Suprapubic skin (tissue), 4 donors: ENCODE measurements at regions not wholly inside any gene's neighbourhood (a gene's known extent, or its start where the extent isn't known, plus 50 kb on each side); places are given as distances from the start of the nearest gene placed in this dataset.

Experiments used
- DNase-seq, 2 donors: peaks; one replicate each; pipeline ENCODE4 v3.0.0-alpha.2; 2019; ENCODE audit warnings: low spot score in 2 of 2
- H3K27ac ChIP-seq: fragments of 200-600 bp; sonication (generic); one replicate; pipeline ENCODE4 v1.5.1; 2019
- H3K27me3 ChIP-seq: fragments of 200-600 bp; sonication (generic); one replicate; pipeline ENCODE4 v1.5.1; 2019
- H3K36me3 ChIP-seq: fragments of 200-600 bp; sonication (generic); one replicate; pipeline ENCODE4 v1.5.1; 2019
- H3K4me1 ChIP-seq: fragments of 200-600 bp; sonication (generic); one replicate; pipeline ENCODE4 v1.5.1; 2019
- H3K4me3 ChIP-seq: fragments of 200-600 bp; sonication (generic); one replicate; pipeline ENCODE4 v1.5.1; 2019; ENCODE audit warnings: mild to moderate bottlenecking
- H3K9me3 ChIP-seq: fragments of 200-600 bp; sonication (generic); one replicate; pipeline ENCODE4 v1.5.1; 2019
- CTCF ChIP-seq, 2 donors: fragments of 200-600 bp in 1 of 2; fragments of 450-650 bp in 1 of 2; sonication (generic) in 1 of 2; IDR thresholded peaks; one replicate each; pipeline ENCODE4 v1.5.1; 2016 to 2019; ENCODE audit warnings: antibody characterized with exemption in 2 of 2, mild to moderate bottlenecking in 1 of 2, moderate library complexity in 1 of 2
- EP300 ChIP-seq: sonication (generic); formaldehyde crosslinking; IDR thresholded peaks from one replicate; pipeline ENCODE4 v1.6.1; 2017; ENCODE audit warnings: antibody characterized with exemption
- POLR2A ChIP-seq, 2 donors: fragments of 450-650 bp; IDR thresholded peaks; one replicate each; pipeline ENCODE4 v1.6.1; 2017; ENCODE audit warnings: antibody characterized with exemption in 2 of 2, mild to moderate bottlenecking in 2 of 2, moderate library complexity in 2 of 2
- POLR2AphosphoS5 ChIP-seq, 3 donors: sonication (generic); formaldehyde crosslinking; IDR thresholded peaks; one replicate each; pipeline ENCODE4 v1.6.1; 2017; ENCODE audit warnings: antibody characterized with exemption in 3 of 3
- WGBS: methylation state at CpG from one replicate; pipeline ENCODE4 v1.1.5; 2018; 5-methylcytosine and 5-hydroxymethylcytosine counted together

- no peak for DNase-seq
- no peaks in the 10 kb centered on the region for H3K36me3 ChIP-seq
- H3K27me3 ChIP-seq = no peaks in the 10 kb centered on the region
- H3K4me1 ChIP-seq = no peaks in the 10 kb centered on the region
- WGBS = 83% methylated on average over 2 of the region's 2 CpGs
- no peak overlapping the region for H3K27ac ChIP-seq
- no peak for TF ChIP-seq EP300
- TF ChIP-seq POLR2A (IDR thresholded peaks at IDR 0.05) = no peak
- no peaks in the 10 kb centered on the region for H3K9me3 ChIP-seq
- no peak overlapping the region for H3K4me3 ChIP-seq
Observed at GRCh38 chr2:126309185-126309584, 346.8 kb upstream of the GYPC start.

GRCh38 chr2:126312579-126312978, 343.4 kb upstream of the GYPC start:
- 89% methylated on average over 5 of the region's 5 CpGs for WGBS
- no peak for DNase-seq
- H3K36me3 ChIP-seq = no peaks in the 10 kb centered on the region

DNA sequence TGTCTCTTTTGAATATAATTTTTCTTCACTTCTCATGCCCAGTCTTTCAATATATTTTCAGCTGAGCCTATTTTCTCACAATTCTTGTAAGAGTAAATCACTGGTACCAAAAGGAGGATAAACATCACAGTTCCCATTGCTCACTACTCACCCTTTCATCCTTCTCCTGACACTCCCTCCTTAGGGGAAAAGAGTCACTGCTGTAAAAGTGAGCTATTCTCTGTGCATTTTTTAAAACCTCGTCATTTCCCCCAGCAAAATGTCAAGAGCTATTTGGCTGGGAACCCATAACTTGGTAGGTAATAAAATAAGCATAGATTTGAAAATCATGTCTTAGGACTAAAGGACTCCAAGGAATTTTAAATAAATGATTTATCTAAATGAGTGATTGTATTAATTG, 340.1 kb upstream of the GYPC start:
- Histone ChIP-seq H3K4me3 (no peak overlapping the region), H3K4me1 (no peaks in the 10 kb centered on the region), H3K27ac (no peak overlapping the region), H3K9me3 (no peaks in the 10 kb centered on the region), H3K36me3 (no peaks in the 10 kb centered on the region), H3K27me3 (no peaks in the 10 kb centered on the region)
- no peak for TF ChIP-seq EP300
- TF ChIP-seq POLR2A (IDR thresholded peaks at IDR 0.05) = no peak
- TF ChIP-seq CTCF (IDR thresholded peaks at IDR 0.05) = no peak
- no peak for TF ChIP-seq POLR2AphosphoS5 (IDR thresholded peaks at IDR 0.05)
- 43% methylated on average over 1 of the region's 1 CpG for WGBS
- no peak for DNase-seq

More at GRCh38 chr2:126312579-126312978, 343.4 kb upstream of the GYPC start:
- Histone ChIP-seq H3K27me3 (no peaks in the 10 kb centered on the region), H3K4me1 (no peaks in the 10 kb centered on the region), H3K27ac (no peak overlapping the region), H3K9me3 (no peaks in the 10 kb centered on the region), H3K4me3 (no peak overlapping the region)
- TF ChIP-seq EP300 (no peak), POLR2A (IDR thresholded peaks at IDR 0.05) (no peak), POLR2AphosphoS5 (IDR thresholded peaks at IDR 0.05) (no peak), CTCF (IDR thresholded peaks at IDR 0.05) (no peak)

DNA sequence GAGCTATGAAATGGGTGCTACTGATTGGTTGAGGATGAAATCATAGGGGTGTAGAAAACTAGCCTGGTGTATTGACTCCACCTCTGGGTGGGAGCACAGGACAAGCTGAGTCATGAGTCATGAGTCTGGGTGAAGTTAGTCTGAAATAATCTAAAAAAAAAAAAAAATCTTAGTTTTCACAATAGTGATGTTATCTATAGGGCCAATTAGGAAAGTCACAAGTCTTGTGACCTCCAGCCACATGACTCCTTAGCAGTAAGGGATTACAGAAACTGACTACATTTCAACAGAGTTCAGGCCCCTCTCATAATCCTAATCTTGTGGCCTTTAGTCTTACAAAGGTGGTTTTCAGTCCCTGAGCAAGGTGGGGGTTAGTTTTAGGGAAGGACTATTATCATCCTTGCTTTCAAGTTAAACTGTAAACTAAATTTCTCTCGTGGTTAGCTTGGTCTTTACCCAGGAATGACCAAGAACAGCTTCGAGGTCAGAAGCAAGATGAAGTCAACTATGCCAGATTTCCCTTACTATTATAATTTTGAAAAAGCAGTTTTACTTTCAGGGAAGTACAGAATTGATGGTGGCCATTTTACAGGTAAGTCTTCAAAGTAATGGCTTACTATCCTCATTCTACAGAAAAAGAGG, 338.0 kb upstream of the GYPC start:
- TF ChIP-seq EP300 (no peak), POLR2A (IDR thresholded peaks at IDR 0.05) (no peak), CTCF (IDR thresholded peaks at IDR 0.05) (no peak), POLR2AphosphoS5 (IDR thresholded peaks at IDR 0.05) (no peak)
- 68% methylated on average over 2 of the region's 2 CpGs for WGBS

GRCh38 chr2:126322342-126322741, 333.6 kb upstream of the GYPC start:
- WGBS = 81% methylated on average over 3 of the region's 3 CpGs
- Histone ChIP-seq H3K4me1 (no peaks in the 10 kb centered on the region), H3K36me3 (no peaks in the 10 kb centered on the region), H3K9me3 (no peaks in the 10 kb centered on the region), H3K27ac (no peak overlapping the region), H3K27me3 (no peaks in the 10 kb centered on the region), H3K4me3 (no peak overlapping the region)
- no peak for TF ChIP-seq POLR2AphosphoS5 (IDR thresholded peaks at IDR 0.05)
- no peak for TF ChIP-seq CTCF (IDR thresholded peaks at IDR 0.05)
- no peak for TF ChIP-seq POLR2A (IDR thresholded peaks at IDR 0.05)
- TF ChIP-seq EP300 = no peak
- DNase-seq = no peak

More for the DNA sequence above, 338.0 kb upstream of the GYPC start:
- no peak overlapping the region for H3K4me3 ChIP-seq
- H3K27me3 ChIP-seq = no peaks in the 10 kb centered on the region
- H3K4me1 ChIP-seq = no peaks in the 10 kb centered on the region
- no peak overlapping the region for H3K27ac ChIP-seq
- no peaks in the 10 kb centered on the region for H3K36me3 ChIP-seq
- DNase-seq = no peak
- H3K9me3 ChIP-seq = no peaks in the 10 kb centered on the region

DNA sequence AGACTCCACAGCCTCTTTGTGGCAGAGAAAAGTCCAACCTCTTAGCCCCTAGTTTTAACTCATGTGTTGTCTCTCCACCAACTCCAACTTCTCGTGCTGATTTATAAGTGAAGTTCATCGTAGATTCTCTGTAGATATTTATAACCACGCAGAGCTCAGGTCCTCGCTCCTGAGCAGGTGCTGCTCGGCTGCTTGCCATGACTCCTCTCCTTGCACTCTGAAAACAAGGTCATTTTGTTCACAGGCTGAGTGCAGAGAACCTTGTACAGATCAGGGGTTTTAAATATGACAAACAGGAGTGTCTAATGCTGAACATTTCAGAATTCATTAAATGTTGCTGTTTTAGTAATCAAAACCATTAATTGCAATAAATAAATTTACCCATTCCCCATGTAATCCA, 330.8 kb upstream of the GYPC start:
- WGBS = 72% methylated on average over 5 of the region's 5 CpGs
- no peak overlapping the region for H3K27ac ChIP-seq
- H3K4me3 ChIP-seq = no peak overlapping the region
- H3K27me3 ChIP-seq = no peaks in the 10 kb centered on the region
- DNase-seq = no peak
- H3K9me3 ChIP-seq = peaks cover 3% of the 10 kb centered on the region
- no peak for TF ChIP-seq POLR2AphosphoS5 (IDR thresholded peaks at IDR 0.05)
- no peak for TF ChIP-seq POLR2A (IDR thresholded peaks at IDR 0.05)
- TF ChIP-seq EP300 = no peak
- TF ChIP-seq CTCF (IDR thresholded peaks at IDR 0.05) = no peak
- H3K36me3 ChIP-seq = no peaks in the 10 kb centered on the region
- H3K4me1 ChIP-seq = no peaks in the 10 kb centered on the region
